ENCODE measurements at regions not wholly inside any gene's neighbourhood (a gene's known extent, or its start where the extent isn't known, plus 50 kb on each side); places are given as distances from the start of the nearest gene placed in this dataset.

DNA sequence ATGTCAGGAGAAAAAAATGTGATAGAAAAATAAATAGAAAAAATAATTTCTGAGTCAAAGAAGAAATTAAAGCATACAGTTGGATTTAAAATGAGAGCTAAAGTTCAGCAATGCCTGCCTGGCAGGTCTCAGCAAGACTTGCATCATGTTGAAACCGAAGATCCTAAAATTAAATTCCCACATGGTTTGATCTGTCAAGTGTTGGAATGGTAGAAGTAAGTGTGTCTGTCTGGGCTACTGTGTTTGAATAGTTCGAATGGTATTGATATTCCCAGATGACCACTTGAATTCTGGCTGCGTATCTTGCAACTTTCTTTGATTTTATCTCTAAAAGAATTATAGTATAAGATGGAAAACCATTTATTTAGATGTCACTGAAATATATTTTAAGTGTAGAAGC lies 1349.6 kb downstream of the EPHA7 start:
- no peak for DNase-seq (ENCODE audit: low read depth, low spot score)

DNA sequence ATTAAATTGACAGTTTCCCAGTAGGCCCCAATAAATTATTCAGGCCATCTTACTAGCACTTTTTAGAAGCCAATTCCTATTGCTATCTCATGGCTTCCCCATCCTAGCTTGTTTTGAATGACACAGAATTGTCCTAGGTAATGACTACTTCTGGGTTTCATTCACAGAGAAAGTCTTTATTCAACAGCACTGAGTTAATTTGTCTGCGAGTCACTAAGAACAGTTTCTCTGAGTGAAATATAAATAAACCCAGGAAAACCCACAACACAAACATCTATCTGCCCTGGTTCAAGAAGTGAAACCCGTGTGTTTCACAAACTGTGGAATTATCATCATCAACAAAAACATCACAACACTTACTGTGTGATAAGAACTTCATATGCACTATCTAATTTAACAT lies 1366.8 kb downstream of the EPHA7 start:
- no peak for DNase-seq (ENCODE audit: low read depth, low spot score)

DNA sequence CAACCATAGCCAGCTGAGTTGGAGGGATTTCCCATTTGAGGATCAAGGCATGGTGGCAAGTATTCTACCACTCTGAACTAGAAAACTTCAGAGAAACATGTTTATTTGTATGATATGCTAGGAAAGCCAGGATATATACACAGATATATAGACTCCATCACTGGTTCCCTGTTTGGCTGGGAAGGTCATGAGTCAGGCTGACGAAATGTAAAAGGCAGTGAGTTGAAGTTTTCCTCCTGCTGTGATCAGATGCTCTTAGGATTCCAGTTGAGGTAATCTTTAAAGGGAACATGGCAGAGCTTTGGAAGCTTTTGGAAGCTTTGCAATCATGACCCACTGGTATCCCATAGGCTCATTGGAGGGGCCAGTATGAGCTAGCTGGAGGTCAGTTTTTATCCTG lies 1369.1 kb downstream of the EPHA7 start:
- DNase-seq (ENCODE audit: low read depth, low spot score): no peak

DNA sequence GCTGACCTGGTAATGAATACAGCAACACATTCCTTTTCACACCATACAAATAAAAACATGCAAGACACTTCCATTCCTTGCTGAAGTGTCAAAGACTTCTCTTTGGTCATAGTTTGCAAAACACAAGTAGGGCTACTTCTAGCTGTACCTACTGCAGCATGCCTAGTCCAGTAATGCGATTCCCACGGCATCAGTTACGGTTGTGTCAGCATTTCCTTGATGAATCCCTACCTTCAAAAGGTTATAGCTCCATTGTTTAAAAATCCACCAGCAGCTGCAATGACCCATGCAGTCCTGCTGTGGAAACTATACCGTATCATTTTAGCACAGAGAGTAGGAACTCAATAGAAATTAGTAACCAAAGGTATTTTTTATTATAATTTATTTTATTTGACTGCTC lies 1371.5 kb downstream of the EPHA7 start:
- DNase-seq (ENCODE audit: low read depth, low spot score): no peak

DNA sequence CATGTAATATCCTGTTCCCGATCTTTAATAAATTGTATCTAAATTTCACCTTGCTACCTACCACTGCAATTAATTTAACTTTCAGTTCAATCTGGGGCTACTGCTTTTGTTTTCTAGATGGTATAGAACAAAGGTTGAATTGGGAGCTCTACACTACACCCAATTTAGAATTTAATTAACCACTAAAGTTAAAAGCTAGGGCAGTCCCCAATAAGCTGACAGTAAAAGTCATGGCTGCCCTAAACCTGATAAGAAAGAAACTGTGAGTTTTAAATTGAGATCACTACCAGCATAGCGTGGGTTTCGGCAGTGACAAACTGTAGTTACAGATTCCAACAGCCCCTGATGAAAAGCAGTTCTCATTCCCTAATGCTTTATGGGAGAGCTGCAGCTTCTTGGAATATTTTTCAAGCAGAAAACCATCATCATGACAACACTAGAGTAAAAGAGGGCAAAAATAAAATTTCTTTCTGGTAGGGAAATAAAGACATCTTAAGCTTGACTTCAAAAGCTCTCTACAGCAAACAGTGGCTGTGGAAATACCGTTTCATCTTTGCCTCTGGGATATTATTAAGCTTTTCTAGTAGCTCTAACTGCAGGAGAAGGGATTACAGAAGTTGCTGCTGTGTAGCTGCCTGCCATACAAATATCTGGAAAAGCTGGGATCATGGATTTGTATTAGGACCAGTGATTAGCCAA lies 1372.1 kb downstream of the EPHA7 start:
- DNase-seq (ENCODE audit: low read depth, low spot score): no peak

DNA sequence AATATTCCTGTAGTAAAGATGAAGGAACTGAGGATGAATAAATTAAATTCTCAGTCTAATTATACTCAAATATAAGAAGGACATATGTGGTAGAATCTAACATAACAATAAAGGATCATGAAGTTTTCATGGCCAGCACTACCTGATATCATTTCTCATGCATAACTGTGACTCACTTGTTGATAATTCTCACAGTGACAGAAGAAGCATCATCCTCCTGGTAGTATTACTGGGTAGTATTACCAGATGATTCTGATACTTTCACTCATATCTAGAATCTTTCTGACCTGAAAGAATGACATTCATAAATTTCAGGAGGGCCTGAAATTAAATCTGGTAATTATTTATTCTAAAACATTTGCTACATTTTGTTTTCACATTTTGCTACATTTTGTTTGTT lies 1375.0 kb downstream of the EPHA7 start:
- DNase-seq (ENCODE audit: low read depth, low spot score): no peak

DNA sequence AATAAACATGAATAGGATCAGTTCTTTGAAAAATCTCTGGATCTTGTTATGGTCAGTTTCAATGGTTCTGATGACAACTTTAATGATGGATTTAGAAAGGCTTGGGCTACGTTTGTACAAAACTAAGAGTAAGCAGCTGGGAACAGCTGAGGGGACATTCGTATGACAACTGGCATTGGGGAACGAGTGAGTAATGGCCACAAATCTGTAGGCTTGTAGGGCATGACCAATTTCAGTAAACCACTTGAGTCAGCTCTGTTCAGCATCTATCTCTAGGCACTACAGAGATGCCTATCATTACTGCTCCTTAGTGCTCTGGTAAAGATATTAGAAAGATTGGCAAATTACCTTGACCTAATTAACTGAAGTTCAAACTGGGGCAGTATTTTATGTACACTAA lies 1375.6 kb downstream of the EPHA7 start:
- no peak for DNase-seq (ENCODE audit: low read depth, low spot score)

DNA sequence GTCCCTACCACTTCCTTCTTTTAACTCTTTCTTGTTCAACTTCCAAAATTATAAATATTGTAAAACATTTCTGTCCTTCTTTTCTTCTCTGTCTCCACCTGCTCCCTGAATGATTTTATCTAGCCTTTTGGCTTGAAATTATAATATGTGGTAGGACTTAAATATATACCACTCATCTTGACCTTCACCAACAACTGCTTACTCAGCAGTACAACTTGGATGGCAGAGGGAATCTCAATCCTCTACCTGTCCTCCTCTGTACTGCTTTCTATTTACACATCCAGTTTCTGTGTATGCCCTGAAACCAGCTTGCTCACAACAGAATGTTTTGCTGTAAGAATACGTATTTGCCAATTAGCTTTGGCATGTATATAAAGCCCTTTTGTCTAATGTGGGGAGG lies 1392.5 kb downstream of the EPHA7 start:
- no peak for DNase-seq (ENCODE audit: low read depth, low spot score)

DNA sequence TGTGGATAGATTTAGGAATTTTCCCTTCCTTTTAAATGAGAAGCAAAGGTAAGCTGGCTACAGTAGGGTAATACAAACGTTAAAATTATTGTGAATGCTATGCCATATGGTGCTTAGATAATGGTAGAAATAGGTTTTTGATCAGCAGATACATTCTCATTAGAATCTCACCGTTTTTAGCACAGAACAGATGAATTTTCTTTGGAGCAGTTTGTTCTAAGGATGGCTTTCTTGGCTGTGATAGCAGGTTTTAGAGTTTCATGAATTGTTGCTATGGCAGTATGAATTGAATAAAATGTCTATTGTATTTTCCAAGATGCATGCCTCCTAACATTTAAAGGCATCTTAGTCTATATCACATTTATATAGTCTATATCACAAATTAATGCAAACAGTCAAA lies 1394.5 kb downstream of the EPHA7 start:
- DNase-seq (ENCODE audit: low read depth, low spot score): no peak

DNA sequence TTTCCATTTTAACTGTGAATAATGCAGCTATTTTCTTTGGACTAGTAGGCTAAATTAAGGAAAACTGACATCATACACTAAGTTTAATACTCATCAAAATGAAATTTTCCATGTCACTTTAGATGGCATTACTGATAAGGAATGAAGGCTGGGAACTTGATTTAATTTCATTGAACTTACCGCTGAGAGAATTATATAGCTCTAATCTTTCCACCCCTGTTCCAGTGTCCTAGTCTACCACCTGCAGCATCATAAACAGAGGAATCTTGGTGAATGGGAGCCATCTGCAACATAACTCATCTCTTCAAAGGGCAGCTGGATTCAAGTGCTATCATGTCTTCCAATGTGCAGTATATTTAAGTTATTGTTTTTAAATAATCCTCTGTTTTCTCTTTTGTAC lies 1395.2 kb downstream of the EPHA7 start:
- no peak for DNase-seq (ENCODE audit: low read depth, low spot score)

DNA sequence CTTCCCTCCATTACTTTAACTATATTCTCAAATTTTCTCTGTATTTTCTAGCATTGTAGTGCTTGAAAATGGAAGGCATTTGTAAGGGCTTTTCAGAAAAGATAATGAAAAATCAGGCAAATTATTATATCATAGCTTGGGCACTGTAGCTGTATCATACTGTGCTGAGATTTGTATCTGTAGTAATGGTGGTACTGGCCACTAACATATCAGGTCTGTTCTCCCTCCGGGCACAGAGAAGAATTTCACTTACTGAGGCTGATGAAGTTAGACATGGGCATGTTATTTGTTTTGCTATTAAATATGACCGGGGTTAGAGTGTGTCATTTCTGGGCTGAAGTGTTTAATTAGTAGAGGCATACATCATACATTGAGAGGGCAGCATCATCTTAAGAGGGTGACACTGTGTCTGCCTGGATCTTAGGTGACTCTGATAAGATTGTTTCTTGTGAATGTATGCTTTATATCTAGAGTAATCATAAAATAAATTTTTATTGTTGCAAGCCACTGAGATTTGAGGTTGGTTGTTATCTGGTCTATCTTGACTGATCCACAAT lies 1395.9 kb downstream of the EPHA7 start:
- DNase-seq (ENCODE audit: low read depth, low spot score): no peak

DNA sequence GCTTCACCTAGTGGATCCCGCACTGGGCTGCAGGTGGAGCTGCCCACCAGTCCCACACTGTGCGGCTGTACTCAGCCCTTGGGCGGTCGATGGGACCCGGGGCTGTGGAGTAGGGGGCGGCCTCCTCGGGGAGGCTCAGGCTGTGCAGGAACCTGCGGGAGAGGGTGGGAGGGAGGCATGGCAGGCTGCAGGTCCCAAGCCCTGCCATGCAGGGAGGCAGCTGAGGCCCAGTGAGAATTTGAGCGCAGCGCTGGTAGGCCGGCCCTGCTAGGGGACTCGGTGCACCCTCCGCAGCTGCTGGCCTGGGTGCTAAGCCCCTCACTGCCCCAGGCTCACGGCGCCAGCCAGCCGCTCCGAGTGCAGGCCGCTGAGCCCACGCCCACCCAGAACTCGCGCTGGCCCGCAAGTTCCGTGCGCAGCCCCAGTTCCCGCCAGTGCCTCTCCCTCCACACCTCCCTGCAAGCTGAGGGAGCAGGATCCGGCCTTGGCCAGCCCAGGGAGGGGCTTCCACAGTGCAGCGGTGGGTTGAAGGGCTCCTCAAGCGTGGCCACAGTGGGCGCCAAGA lies 1407.6 kb downstream of the EPHA7 start:
- no peak for DNase-seq (ENCODE audit: low read depth, low spot score)

DNA sequence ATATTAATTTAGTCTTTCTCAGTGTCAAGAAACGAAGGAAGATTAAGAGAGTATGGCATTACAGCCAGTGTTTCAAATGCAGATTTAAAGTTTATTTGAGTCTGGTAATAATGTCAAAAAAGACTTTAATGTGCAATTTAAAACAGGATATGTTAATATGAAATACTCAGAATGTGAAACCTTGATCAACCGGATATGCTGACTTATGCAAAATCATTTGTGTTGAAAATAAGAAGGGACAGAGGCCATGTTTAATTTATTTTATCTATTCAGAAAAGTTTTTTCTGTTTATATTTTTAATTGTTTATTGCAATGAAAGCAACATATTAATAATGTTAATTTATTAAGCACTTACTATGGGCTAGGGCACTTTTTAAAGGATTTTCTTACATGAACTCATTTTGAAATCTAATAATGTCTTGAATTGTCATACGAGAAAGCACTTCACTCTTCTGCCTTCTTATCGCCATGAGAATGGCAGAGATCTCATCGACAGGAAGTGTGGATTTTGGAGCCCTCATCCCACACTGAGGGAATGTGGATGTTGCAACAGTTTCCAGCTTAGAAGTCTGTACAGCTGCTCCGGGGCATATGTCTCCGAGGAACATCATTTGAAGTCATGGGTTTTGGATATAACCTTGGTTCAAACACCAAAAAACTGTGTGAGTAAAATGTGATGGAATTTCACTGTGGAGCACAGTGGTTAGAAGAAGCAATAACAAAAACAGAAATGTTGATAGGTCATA lies 1410.4 kb downstream of the EPHA7 start:
- DNase-seq (ENCODE audit: low read depth, low spot score): no peak

DNA sequence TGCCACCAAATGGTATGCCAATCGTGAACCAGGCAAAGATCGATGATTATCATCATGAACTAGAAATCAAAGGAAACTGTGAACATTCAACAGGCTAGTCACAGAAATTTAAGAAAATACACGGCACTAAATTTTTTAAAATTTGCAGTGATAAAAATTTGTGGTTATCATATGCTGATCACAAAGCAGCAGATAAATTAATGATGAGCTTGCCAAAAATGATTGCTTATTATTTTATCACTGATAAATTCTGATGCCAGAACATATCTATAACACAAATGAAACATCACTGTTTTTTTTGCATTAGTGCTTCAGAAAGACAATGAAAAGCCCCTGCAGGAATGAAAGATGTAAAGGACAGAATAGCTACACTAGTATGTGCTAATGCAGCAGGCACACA lies 1413.2 kb upstream of the MAP3K7 start:
- no peak for DNase-seq (ENCODE audit: low read depth, low spot score)

DNA sequence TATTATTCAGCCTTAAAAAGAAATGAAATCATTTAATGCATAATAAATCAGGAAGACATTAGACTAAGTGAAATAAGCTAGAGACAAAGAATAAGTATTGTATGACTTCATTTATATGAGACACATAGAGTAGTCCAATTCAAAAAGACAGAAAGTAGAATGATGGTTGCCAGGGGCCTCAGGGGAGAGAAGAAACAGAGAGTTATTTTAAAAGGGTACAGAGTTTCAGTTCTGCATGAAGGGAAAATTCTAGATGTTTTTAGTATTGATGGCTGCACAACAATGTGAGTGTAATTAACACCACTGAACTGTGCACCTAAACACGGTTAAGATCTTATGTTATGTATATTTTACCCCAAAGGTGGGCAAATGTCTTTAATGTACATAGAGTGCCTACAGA lies 1407.9 kb upstream of the MAP3K7 start:
- DNase-seq (ENCODE audit: low read depth, low spot score): no peak

DNA sequence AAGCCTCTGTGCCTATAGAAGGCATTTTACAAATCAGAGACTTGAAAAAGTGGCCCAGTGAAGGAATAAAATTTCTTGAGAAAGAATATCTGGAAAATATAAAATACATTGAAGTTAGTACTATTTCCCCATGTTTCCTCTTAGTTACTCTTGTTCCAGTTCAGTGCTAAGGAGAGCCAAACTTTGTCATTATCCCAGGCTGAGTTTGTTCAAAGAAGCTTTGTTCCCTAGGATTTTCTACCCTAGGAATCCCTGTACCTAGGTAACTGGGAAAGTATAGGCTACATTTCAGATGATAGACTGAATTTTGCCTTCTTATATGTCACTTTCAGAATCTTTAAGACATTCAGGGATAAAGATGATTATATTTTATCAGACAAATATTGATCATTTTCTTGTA lies 1395.7 kb upstream of the MAP3K7 start:
- no peak for DNase-seq (ENCODE audit: low read depth, low spot score)

DNA sequence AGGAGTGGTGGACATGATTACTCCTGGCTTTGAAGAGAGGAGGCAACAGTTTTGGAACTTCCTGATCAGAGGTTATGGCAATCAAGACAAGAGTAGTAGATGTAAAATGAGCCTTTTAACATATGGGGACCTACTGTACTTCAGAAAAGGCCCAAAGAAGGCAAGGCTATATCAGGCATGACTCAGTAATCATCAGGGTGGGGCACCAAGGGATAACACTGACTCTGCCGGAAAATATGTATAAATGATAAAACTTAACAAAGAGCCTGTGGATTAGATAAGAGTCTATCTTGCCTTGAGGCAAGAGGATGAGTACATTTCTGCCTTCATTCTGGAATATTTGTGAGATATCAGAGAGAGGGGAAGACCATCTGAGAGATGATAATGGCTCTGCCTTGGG lies 1389.9 kb upstream of the MAP3K7 start:
- DNase-seq (ENCODE audit: low read depth, low spot score): no peak

DNA sequence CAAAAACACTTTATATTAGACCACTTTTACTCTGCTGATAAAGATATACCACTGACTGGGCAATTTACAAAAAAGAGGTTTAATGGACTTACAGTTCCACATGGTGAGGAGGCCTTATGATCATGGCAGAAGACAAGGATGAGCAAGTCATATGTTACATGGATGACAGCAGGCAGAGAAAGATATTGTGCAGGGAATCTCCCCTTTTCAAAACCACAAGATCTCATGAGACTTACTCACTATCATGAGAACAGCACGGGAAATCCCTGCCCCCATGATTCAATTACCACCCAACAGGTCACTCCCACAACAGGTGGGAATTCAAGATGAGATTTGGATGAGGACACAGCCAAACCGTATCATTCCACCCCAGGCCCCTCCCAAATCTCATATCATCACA lies 1383.8 kb upstream of the MAP3K7 start:
- DNase-seq (ENCODE audit: low read depth, low spot score): no peak

DNA sequence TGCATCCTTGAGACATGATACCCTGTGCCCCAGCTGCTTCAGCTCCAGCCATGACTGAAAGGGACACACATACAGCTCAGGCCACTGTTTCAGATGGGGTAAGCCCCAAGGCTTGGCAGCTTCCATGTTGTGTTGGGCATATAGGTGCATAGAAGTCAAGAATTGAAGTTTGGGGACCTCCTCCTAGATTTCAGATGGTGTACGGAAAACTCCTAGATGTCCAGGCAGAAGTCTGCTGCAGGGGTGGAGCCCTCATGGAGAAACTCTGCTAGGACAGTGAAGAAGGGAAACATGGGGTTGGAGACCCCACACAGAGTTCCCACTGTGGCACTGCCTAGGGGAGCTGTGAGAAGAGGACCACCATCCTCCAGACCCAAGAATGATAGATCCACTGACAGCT lies 1379.0 kb upstream of the MAP3K7 start:
- DNase-seq (ENCODE audit: low read depth, low spot score): no peak

DNA sequence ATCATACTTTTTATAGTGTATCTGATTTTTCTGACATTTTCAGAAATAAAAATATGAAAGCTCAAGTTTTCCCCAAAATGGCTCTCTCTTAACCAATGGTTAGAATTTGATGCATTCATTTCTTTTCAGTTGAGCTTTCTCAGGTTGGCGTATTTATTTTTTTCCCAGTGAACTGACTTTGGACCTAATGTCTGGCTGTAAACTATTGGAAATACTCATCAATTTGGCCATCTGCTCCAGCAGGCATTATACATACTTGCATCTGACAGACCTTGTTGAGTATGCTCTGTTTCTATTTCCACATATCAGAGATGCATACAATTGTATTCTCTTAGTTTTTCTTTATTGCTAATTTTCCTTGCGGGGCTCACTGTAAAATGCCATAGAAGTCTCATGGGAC lies 1374.8 kb upstream of the MAP3K7 start:
- no peak for DNase-seq (ENCODE audit: low read depth, low spot score)

DNA sequence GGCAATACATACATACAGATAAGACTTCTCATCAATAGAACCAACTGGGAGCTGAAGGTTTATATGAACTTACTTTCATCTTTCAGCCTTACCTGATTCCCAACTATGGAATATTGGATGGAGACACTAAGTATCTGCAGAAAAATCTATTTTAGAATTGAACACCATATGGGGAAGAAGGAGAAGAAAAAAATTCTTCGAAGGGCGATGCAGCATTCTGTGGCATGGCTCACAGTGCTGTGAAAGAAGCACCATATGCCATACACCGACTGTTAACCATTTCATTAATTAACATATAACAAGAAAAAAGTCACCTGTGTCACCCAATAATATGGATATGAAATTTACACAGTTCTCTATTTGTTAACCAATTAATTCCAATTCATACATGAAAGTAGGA lies 1374.4 kb upstream of the MAP3K7 start:
- DNase-seq (ENCODE audit: low read depth, low spot score): no peak

DNA sequence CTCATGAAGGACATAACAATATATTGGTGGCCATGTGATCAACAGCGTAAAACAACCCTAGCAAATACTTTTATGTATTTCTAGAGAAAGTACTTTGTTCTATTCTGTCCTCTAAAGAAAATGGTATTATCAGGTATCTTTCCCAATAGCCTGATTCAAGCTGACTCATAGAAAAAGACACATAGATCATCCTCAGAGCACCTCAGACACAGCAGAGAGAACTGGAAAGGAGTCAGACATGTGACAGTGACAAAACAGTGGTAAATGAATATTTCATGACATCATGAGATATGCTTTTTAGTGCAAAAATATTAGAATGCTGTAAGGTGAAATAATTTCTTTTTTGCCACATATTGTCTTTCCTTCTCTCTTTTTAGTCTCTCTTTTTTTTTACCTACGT lies 1355.0 kb upstream of the MAP3K7 start:
- no peak for DNase-seq (ENCODE audit: low read depth, low spot score)

DNA sequence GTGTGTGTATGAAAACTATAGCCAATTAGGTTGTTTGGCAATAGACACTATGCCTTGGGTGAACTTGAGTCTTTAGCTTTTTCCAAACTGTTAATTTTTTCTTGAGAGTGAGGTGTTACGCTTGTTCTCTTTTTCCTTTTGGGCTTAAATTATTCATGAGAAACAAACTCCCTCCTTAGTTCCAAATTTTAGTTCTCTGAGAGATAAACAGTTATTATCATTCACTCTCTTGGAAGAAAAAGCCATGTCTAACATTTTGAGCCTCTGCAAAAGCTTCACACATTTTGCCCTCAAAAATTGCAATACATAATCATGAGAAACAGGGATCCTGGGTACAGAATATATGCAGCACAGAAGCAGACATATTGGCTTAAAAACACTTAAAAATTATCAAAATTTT lies 1353.9 kb upstream of the MAP3K7 start:
- no peak for DNase-seq (ENCODE audit: low read depth, low spot score)
